GM23338 (cell line): ENCODE measurements at regions not wholly inside any gene's neighbourhood (a gene's known extent, or its start where the extent isn't known, plus 50 kb on each side); places are given as distances from the start of the nearest gene placed in this dataset.

Source experiments
- ATAC-seq: fragments of 200-7000 bp; cut with Tn5 transposase; 3 replicates; pipeline ENCODE4 v1.9.1; 2020
- DNase-seq: peaks from one replicate; pipeline ENCODE4 v3.0.0-alpha.2; 2015; ENCODE audit warnings: low spot score
- H2AFZ ChIP-seq: fragments of 200-600 bp; sonication (generic); 2 replicates; pipeline ENCODE4 v1.8.0; 2016; ENCODE audit warnings: antibody characterized with exemption, mild to moderate bottlenecking, moderate library complexity
- H3F3A ChIP-seq: fragments of 200-600 bp; sonication (generic); replicated peaks from 2 replicates; pipeline ENCODE4 v1.8.0; 2017; ENCODE audit warnings: antibody characterized with exemption, mixed run types, low read depth
- H3K27ac ChIP-seq: fragments of 200-600 bp; sonication (generic); 2 replicates; pipeline ENCODE4 v1.6.1; 2016; ENCODE audit warnings: low read depth
- H3K27me3 ChIP-seq: fragments of 200-600 bp; sonication (generic); 2 replicates; pipeline ENCODE4 v1.8.0; 2016; ENCODE audit warnings: mild to moderate bottlenecking, mixed run types, moderate library complexity; ENCODE audit not compliant: insufficient read depth
- H3K36me3 ChIP-seq: fragments of 200-600 bp; sonication (generic); 2 replicates; pipeline ENCODE4 v1.8.0; 2016; ENCODE audit warnings: mild to moderate bottlenecking; ENCODE audit not compliant: insufficient read depth
- H3K4me1 ChIP-seq: fragments of 200-600 bp; sonication (generic); 2 replicates; pipeline ENCODE4 v1.8.0; 2016; ENCODE audit warnings: mild to moderate bottlenecking, moderate library complexity; ENCODE audit not compliant: insufficient read depth
- H3K4me2 ChIP-seq: fragments of 200-600 bp; sonication (generic); 2 replicates; pipeline ENCODE4 v1.7.1; 2017; ENCODE audit warnings: mixed run types
- H3K4me3 ChIP-seq: fragments of 200-600 bp; sonication (generic); 2 replicates; pipeline ENCODE4 v1.6.1; 2016; ENCODE audit warnings: mixed run types
- H3K79me2 ChIP-seq: fragments of 200-600 bp; sonication (generic); replicated peaks from 2 replicates; pipeline ENCODE4 v1.8.0; 2017; ENCODE audit warnings: mild to moderate bottlenecking; ENCODE audit not compliant: insufficient read depth
- H3K9me2 ChIP-seq: fragments of 200-600 bp; sonication (generic); 2 replicates; pipeline ENCODE4 v1.8.0; 2017; ENCODE audit not compliant: insufficient read depth
- H4K20me1 ChIP-seq: fragments of 200-600 bp; sonication (generic); replicated peaks from 2 replicates; pipeline ENCODE4 v1.8.0; 2017; ENCODE audit warnings: mild to moderate bottlenecking; ENCODE audit not compliant: insufficient read depth
- H3K27ac Mint-ChIP-seq: 2 replicates; pipeline ENCODE4 v1.8.0; 2020; ENCODE audit warnings: inconsistent platforms, mild to moderate bottlenecking, moderate library complexity, mixed read lengths
- H3K27me3 Mint-ChIP-seq: 3 replicates; pipeline ENCODE4 v1.8.0; 2022; ENCODE audit warnings: low read depth, mild to moderate bottlenecking, moderate library complexity, mixed read lengths, inconsistent platforms; ENCODE audit not compliant: insufficient read depth, poor library complexity
- H3K36me3 Mint-ChIP-seq: 3 replicates; pipeline ENCODE4 v1.8.0; 2021; ENCODE audit warnings: low read depth, mild to moderate bottlenecking, inconsistent platforms, moderate library complexity, mixed read lengths
- H3K4me1 Mint-ChIP-seq: 3 replicates; pipeline ENCODE4 v1.8.0; 2020; ENCODE audit warnings: mild to moderate bottlenecking, inconsistent platforms, mixed read lengths
- H3K4me3 Mint-ChIP-seq: 3 replicates; pipeline ENCODE4 v1.8.0; 2021; ENCODE audit warnings: moderate library complexity, mild to moderate bottlenecking, inconsistent platforms, mixed read lengths
- H3K9me3 Mint-ChIP-seq: 3 replicates; pipeline ENCODE4 v1.8.0; 2020; ENCODE audit warnings: moderate library complexity, mild to moderate bottlenecking, inconsistent platforms, mixed read lengths
- CREB1 ChIP-seq: fragments of 250-450 bp; sonication (Bioruptor Pico); IDR thresholded peaks from 2 replicates; pipeline ENCODE4 v1.5.0; 2020; ENCODE audit warnings: low read depth, mild to moderate bottlenecking, moderate library complexity
- CTCF ChIP-seq, 2 experiments: fragments of 200-600 bp in 1 of 2; sonication (generic) in 1 of 2; conservative IDR thresholded peaks; 2 replicates each; pipeline versions ENCODE4 v1.5.1 to v1.6.1; 2016 to 2017; ENCODE audit warnings: antibody characterized with exemption in 2 of 2, low read depth in 2 of 2, mild to moderate bottlenecking in 2 of 2, moderate library complexity in 1 of 2
- EZH2 ChIP-seq: fragments of 200-600 bp; sonication (generic); IDR thresholded peaks from one replicate; pipeline ENCODE4 v1.8.0; 2017; ENCODE audit warnings: antibody characterized with exemption, mild to moderate bottlenecking, low read depth; ENCODE audit not compliant: unreplicated experiment
- EZH2phosphoT487 ChIP-seq: fragments of 200-600 bp; sonication (generic); IDR thresholded peaks from one replicate; pipeline ENCODE4 v1.8.1; 2018; ENCODE audit warnings: antibody characterized with exemption; ENCODE audit not compliant: unreplicated experiment
- JUNB ChIP-seq: IDR thresholded peaks from one replicate; pipeline ENCODE4 v1.6.1; 2016; ENCODE audit warnings: antibody characterized with exemption; ENCODE audit not compliant: unreplicated experiment
- NANOG ChIP-seq: IDR thresholded peaks from 2 replicates; pipeline ENCODE4 v1.6.1; 2016; ENCODE audit warnings: antibody characterized with exemption, borderline replicate concordance
- POLR2AphosphoS5 ChIP-seq: IDR thresholded peaks from 2 replicates; pipeline ENCODE4 v1.6.1; 2016; ENCODE audit warnings: antibody characterized with exemption, low read depth
- REST ChIP-seq: IDR thresholded peaks from one replicate; pipeline ENCODE4 v1.6.1; 2018; ENCODE audit warnings: antibody characterized with exemption; ENCODE audit not compliant: unreplicated experiment
- STAT1 ChIP-seq: IDR thresholded peaks from one replicate; pipeline ENCODE4 v1.6.1; 2016; ENCODE audit warnings: antibody characterized with exemption; ENCODE audit not compliant: unreplicated experiment
- ZNF114 ChIP-seq: fragments of 250-450 bp; sonication (Bioruptor Pico); IDR thresholded peaks from 2 replicates; pipeline ENCODE4 v1.5.0; 2020; ENCODE audit warnings: mild to moderate bottlenecking, moderate library complexity
- ZNF331 ChIP-seq: fragments of 250-450 bp; sonication (Bioruptor Pico); IDR thresholded peaks from 2 replicates; pipeline ENCODE4 v1.5.0; 2020; ENCODE audit warnings: low read depth, mild to moderate bottlenecking, moderate library complexity
- ZNF462 ChIP-seq: fragments of 250-450 bp; sonication (Bioruptor Pico); IDR thresholded peaks from 2 replicates; pipeline ENCODE4 v1.5.0; 2020; ENCODE audit warnings: mild to moderate bottlenecking, moderate library complexity
- TF ChIP-seq, protein P1 (sequence below): IDR thresholded peaks from 2 replicates; pipeline ENCODE4 v1.6.1; 2016; ENCODE audit warnings: antibody characterized with exemption

DNA sequence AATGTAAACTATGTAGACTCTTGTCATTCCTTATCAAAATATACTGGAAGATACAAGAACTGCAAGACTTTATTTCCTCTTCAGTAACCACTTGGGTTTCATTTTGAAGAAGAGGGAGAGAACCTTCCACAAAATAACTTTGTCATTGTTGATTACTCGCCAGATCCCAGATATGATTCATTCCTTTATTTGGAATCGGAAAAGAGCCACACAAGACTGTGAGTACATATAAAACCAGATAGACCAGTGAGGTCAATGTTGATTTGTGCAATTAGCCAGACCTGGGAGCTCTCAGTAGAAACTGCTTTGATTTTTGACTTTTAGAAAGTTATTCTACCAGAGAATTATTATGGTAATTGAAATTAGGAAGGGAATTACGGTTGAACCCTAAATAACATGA is 146.1 kb downstream of the TMEM167A start:
- Histone ChIP-seq H4K20me1 (no peaks in the 10 kb centered on the region), H3K9me2 (peaks cover 5% of the 10 kb centered on the region; the same call in 1 of the 2 replicates), H3K27ac (no peak overlapping the region), H3F3A (no peaks in the 10 kb centered on the region), H3K36me3 (no peaks in the 10 kb centered on the region), H3K79me2 (no peaks in the 10 kb centered on the region), H3K4me2 (no peak overlapping the region), H2AFZ (no peak overlapping the region), H3K27me3 (no peaks in the 10 kb centered on the region), H3K4me3 (no peak overlapping the region), H3K4me1 (no peaks in the 10 kb centered on the region)
- Mint-ChIP-seq H3K36me3 (peaks cover 9% of the 10 kb centered on the region; the same call in 2 of the 3 replicates), H3K4me1 (peaks cover 12% of the 10 kb centered on the region), H3K4me3 (no peak overlapping the region), H3K9me3 (peaks cover 13% of the 10 kb centered on the region; the same call in 2 of the 3 replicates), H3K27ac (no peak overlapping the region), H3K27me3 (no peaks in the 10 kb centered on the region)
- DNase-seq (no peak), ATAC-seq (no peak)
- TF ChIP-seq ZNF331 (CRISPR knock-in tag) (no peak), CTCF (conservative IDR thresholded peaks at IDR 0.05; ENCODE audit: low read depth in 2 of 2) (no peak), NANOG (no peak), STAT1 (no peak), CREB1 (CRISPR knock-in tag) (no peak), ZNF114 (no peak), JUNB (no peak), EZH2 (no peak), ZNF462 (CRISPR knock-in tag) (no peak), POLR2AphosphoS5 (no peak), EZH2phosphoT487 (no peak), REST (no peak)
- TF ChIP-seq, protein P1, sequence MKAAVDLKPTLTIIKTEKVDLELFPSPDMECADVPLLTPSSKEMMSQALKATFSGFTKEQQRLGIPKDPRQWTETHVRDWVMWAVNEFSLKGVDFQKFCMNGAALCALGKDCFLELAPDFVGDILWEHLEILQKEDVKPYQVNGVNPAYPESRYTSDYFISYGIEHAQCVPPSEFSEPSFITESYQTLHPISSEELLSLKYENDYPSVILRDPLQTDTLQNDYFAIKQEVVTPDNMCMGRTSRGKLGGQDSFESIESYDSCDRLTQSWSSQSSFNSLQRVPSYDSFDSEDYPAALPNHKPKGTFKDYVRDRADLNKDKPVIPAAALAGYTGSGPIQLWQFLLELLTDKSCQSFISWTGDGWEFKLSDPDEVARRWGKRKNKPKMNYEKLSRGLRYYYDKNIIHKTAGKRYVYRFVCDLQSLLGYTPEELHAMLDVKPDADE, result no peak
